ENCODE measurements at regions not wholly inside any gene's neighbourhood (a gene's known extent, or its start where the extent isn't known, plus 50 kb on each side); places are given as distances from the start of the nearest gene placed in this dataset.

- Mint-ChIP-seq H3K36me3 (ENCODE audit: low read depth) (no peaks in the 10 kb centered on the region), H3K9me3 (no peaks in the 10 kb centered on the region)
These were observed 263.2 kb downstream of the STK31 start for GRCh38 chr7:23973264-23973663.

GRCh38 chr7:23980081-23980480 lies 270.1 kb downstream of the STK31 start:
- Mint-ChIP-seq H3K27ac (no peak overlapping the region), H3K9me3 (peaks cover 10% of the 10 kb centered on the region), H3K27me3 (peaks cover 10% of the 10 kb centered on the region), H3K4me3 (no peak overlapping the region), H3K36me3 (ENCODE audit: low read depth) (no peaks in the 10 kb centered on the region), H3K4me1 (no peaks in the 10 kb centered on the region)
- no peak for DNase-seq
- no peak for ATAC-seq

More at GRCh38 chr7:23973264-23973663, 263.2 kb downstream of the STK31 start:
- Mint-ChIP-seq H3K4me3 (no peak overlapping the region), H3K4me1 (peaks cover 20% of the 10 kb centered on the region), H3K27ac (no peak overlapping the region), H3K27me3 (peaks cover 6% of the 10 kb centered on the region)
- DNase-seq (no peak), ATAC-seq (no peak)

- Mint-ChIP-seq H3K4me1 (no peaks in the 10 kb centered on the region), H3K27me3 (peaks cover 12% of the 10 kb centered on the region), H3K27ac (no peak overlapping the region), H3K4me3 (no peak overlapping the region), H3K36me3 (ENCODE audit: low read depth) (no peaks in the 10 kb centered on the region), H3K9me3 (peaks cover 10% of the 10 kb centered on the region)
- DNase-seq = no peak
- ATAC-seq = no peak
These were observed 271.3 kb downstream of the STK31 start for GRCh38 chr7:23981314-23981713.

- Mint-ChIP-seq H3K27me3 (peaks cover 17% of the 10 kb centered on the region), H3K4me3 (no peak overlapping the region), H3K9me3 (peaks cover 10% of the 10 kb centered on the region), H3K4me1 (no peaks in the 10 kb centered on the region), H3K27ac (no peak overlapping the region), H3K36me3 (ENCODE audit: low read depth) (no peaks in the 10 kb centered on the region)
- DNase-seq (no peak), ATAC-seq (no peak)
These were observed 271.7 kb downstream of the STK31 start for GRCh38 chr7:23981758-23982157.

GRCh38 chr7:24005517-24005916 lies 278.5 kb upstream of the NPY start:
- peaks cover 8% of the 10 kb centered on the region for H3K9me3 Mint-ChIP-seq
- peaks cover 20% of the 10 kb centered on the region for H3K27me3 Mint-ChIP-seq
- no peaks in the 10 kb centered on the region for H3K4me1 Mint-ChIP-seq
- no peak overlapping the region for H3K4me3 Mint-ChIP-seq
- no peaks in the 10 kb centered on the region for H3K36me3 Mint-ChIP-seq (ENCODE audit: low read depth)
- H3K27ac Mint-ChIP-seq = no peak overlapping the region
- no peak for DNase-seq
- ATAC-seq = no peak

GRCh38 chr7:24010495-24010894 lies 273.5 kb upstream of the NPY start:
- Mint-ChIP-seq H3K4me1 (no peaks in the 10 kb centered on the region), H3K36me3 (ENCODE audit: low read depth) (no peaks in the 10 kb centered on the region), H3K27me3 (peaks cover 35% of the 10 kb centered on the region), H3K9me3 (peaks cover 8% of the 10 kb centered on the region), H3K4me3 (no peak overlapping the region), H3K27ac (no peak overlapping the region)
- DNase-seq = no peak
- ATAC-seq = no peak

GRCh38 chr7:24017519-24017918 lies 266.5 kb upstream of the NPY start:
- Mint-ChIP-seq H3K27me3 (peaks cover 2% of the 10 kb centered on the region), H3K27ac (no peak overlapping the region), H3K36me3 (ENCODE audit: low read depth) (no peaks in the 10 kb centered on the region), H3K4me3 (no peak overlapping the region), H3K9me3 (no peaks in the 10 kb centered on the region), H3K4me1 (no peaks in the 10 kb centered on the region)
- DNase-seq (no peak), ATAC-seq (no peak)

GRCh38 chr7:24018331-24018730 lies 265.7 kb upstream of the NPY start:
- Mint-ChIP-seq H3K27me3 (peaks cover 2% of the 10 kb centered on the region), H3K4me3 (no peak overlapping the region), H3K9me3 (no peaks in the 10 kb centered on the region), H3K27ac (no peak overlapping the region), H3K36me3 (ENCODE audit: low read depth) (no peaks in the 10 kb centered on the region), H3K4me1 (no peaks in the 10 kb centered on the region)
- DNase-seq (no peak), ATAC-seq (no peak)

- no peaks in the 10 kb centered on the region for H3K4me1 Mint-ChIP-seq
- H3K27ac Mint-ChIP-seq = no peak overlapping the region
- no peaks in the 10 kb centered on the region for H3K27me3 Mint-ChIP-seq
- no peaks in the 10 kb centered on the region for H3K36me3 Mint-ChIP-seq (ENCODE audit: low read depth)
- no peak overlapping the region for H3K4me3 Mint-ChIP-seq
- no peaks in the 10 kb centered on the region for H3K9me3 Mint-ChIP-seq
- ATAC-seq (no peak), DNase-seq (no peak)
These were observed 264.1 kb upstream of the NPY start for GRCh38 chr7:24019841-24020240.

GRCh38 chr7:24024276-24025068 lies 259.5 kb upstream of the NPY start:
- Mint-ChIP-seq H3K9me3 (no peaks in the 10 kb centered on the region), H3K4me1 (no peaks in the 10 kb centered on the region), H3K4me3 (no peak overlapping the region), H3K36me3 (ENCODE audit: low read depth) (no peaks in the 10 kb centered on the region), H3K27me3 (peaks cover 4% of the 10 kb centered on the region), H3K27ac (no peak overlapping the region)
- ATAC-seq (no peak), DNase-seq (no peak)

- no peaks in the 10 kb centered on the region for H3K36me3 Mint-ChIP-seq (ENCODE audit: low read depth)
- H3K27ac Mint-ChIP-seq = no peak overlapping the region
These were observed 258.9 kb upstream of the NPY start for GRCh38 chr7:24025094-24025493.

GRCh38 chr7:24025765-24026164 lies 258.2 kb upstream of the NPY start:
- H3K4me1 Mint-ChIP-seq = no peaks in the 10 kb centered on the region
- no peaks in the 10 kb centered on the region for H3K9me3 Mint-ChIP-seq
- H3K36me3 Mint-ChIP-seq (ENCODE audit: low read depth) = no peaks in the 10 kb centered on the region
- H3K4me3 Mint-ChIP-seq = no peak overlapping the region
- peaks cover 4% of the 10 kb centered on the region for H3K27me3 Mint-ChIP-seq
- ATAC-seq (no peak), DNase-seq (no peak)
- H3K27ac Mint-ChIP-seq = no peak overlapping the region

More at GRCh38 chr7:24025094-24025493, 258.9 kb upstream of the NPY start:
- DNase-seq (no peak), ATAC-seq (no peak)
- Mint-ChIP-seq H3K4me3 (no peak overlapping the region), H3K27me3 (peaks cover 4% of the 10 kb centered on the region), H3K9me3 (no peaks in the 10 kb centered on the region), H3K4me1 (no peaks in the 10 kb centered on the region)

- peaks cover 4% of the 10 kb centered on the region for H3K27me3 Mint-ChIP-seq
- no peak overlapping the region for H3K27ac Mint-ChIP-seq
- H3K9me3 Mint-ChIP-seq = no peaks in the 10 kb centered on the region
- no peaks in the 10 kb centered on the region for H3K36me3 Mint-ChIP-seq (ENCODE audit: low read depth)
- ATAC-seq (no peak), DNase-seq (no peak)
- no peak overlapping the region for H3K4me3 Mint-ChIP-seq
- H3K4me1 Mint-ChIP-seq = no peaks in the 10 kb centered on the region
These were observed 257.6 kb upstream of the NPY start for GRCh38 chr7:24026351-24026750.

- ATAC-seq (no peak), DNase-seq (no peak)
- Mint-ChIP-seq H3K4me3 (no peak overlapping the region), H3K4me1 (no peaks in the 10 kb centered on the region), H3K36me3 (ENCODE audit: low read depth) (no peaks in the 10 kb centered on the region), H3K27me3 (peaks cover 4% of the 10 kb centered on the region), H3K9me3 (no peaks in the 10 kb centered on the region), H3K27ac (no peak overlapping the region)
These were observed 254.9 kb upstream of the NPY start for GRCh38 chr7:24029068-24029467.

GRCh38 chr7:24034251-24034650 lies 249.7 kb upstream of the NPY start:
- Mint-ChIP-seq H3K4me3 (no peak overlapping the region), H3K4me1 (peaks cover 8% of the 10 kb centered on the region), H3K27me3 (no peaks in the 10 kb centered on the region), H3K9me3 (no peaks in the 10 kb centered on the region), H3K27ac (no peak overlapping the region), H3K36me3 (ENCODE audit: low read depth) (no peaks in the 10 kb centered on the region)
- no peak for DNase-seq
- ATAC-seq = no peak

All from activated naive CD8-positive, alpha-beta T cell treated with anti-CD3 and anti-CD28 coated beads, Interleukin-2, amount 50 U/mL, for 24 hours (primary cell).